ENCODE measurements at regions not wholly inside any gene's neighbourhood (a gene's known extent, or its start where the extent isn't known, plus 50 kb on each side); places are given as distances from the start of the nearest gene placed in this dataset.
"Not testable (repeated sequence)": the region's sequence is repeated elsewhere in the genome, so short reads cannot be mapped to it uniquely, and the experiment has no call there.

- no peak for DNase-seq (ENCODE audit: low read depth)
These were observed 98.4 kb upstream of the TANK start for GRCh38 chr2:161061786-161062185.

GRCh38 chr2:161063157-161063945 lies 96.9 kb upstream of the TANK start:
- DNase-seq (ENCODE audit: low read depth), result peak; percentile 62

GRCh38 chr2:161063946-161064306 lies 96.3 kb upstream of the TANK start:
- DNase-seq (ENCODE audit: low read depth), result no peak

GRCh38 chr2:161067846-161068350 lies 92.3 kb upstream of the TANK start:
- DNase-seq (ENCODE audit: low read depth), result no peak

DNA sequence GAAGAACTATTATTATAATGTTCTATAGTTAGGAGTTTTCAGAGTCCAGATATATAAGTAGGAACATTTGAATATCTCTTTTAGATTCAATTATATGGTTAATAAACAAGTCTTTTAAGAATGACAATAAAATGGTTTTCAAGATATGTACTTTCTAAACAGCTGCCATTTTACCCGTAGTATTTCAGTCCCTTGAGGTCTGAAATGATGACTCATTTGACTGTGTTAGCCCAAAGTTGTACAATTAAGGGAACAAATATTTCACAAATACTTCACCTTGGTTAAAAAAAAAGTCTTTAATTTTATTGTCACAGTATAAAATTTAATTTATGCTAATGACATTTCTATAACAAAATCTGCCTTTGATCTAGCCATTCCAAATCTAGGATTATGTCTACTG lies 91.6 kb upstream of the TANK start:
- no peak for DNase-seq (ENCODE audit: low read depth)

DNA sequence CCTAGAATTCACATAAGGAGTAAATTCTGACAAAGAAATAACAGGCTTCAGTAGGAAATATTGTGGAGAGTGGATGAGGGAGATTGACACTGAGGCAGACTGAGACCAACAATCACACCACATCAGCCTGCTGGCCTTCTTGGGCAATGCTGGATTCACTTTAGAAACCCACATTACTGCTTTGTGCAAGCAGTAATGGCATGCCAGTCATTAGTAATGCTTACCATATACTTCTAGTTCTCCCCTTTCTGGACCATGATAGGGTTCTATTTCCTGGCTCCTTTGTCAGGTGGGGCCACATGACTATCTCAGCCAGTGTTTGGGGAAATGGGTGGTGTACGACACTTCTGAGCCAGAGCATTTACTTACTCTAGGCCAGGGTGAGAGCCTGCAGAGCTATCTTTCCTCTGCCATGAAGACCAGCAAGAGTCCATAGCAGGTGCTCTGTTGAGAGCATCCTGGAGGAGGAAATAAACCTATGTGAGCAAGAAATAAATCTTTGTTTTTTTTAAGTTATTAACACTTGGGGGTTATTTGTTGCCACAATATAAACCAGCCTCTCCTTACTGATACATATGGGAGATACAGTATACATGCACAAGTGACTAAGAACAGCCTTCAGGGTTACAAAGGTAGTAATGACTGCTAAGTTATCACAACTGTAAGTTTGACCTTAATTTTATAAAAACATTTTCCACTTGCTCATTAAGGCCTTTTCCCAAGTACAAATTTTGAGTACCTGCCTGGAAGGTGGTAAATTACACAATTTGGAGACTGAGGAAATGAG lies 89.3 kb upstream of the TANK start:
- DNase-seq (ENCODE audit: low read depth), result no peak

DNA sequence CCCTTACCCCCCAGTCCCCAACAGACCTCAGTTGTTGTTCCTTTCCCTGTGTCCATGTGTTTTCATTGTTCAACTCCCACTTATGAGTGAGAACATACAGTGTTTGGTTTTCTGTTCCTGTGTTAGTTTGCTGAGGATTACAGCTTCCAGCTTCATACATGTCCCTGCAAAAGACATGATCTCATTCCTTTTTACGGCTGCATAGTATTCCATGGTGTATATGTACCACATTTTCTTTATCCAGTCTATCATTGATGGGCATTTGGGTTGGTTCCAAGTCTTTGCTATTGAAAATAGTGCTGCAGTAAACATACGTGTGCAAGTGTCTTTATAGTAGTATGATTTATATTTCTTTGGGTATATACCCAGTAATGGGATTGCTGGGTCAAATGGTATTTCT lies 87.8 kb upstream of the TANK start:
- DNase-seq (ENCODE audit: low read depth), result not testable (repeated sequence)

DNA sequence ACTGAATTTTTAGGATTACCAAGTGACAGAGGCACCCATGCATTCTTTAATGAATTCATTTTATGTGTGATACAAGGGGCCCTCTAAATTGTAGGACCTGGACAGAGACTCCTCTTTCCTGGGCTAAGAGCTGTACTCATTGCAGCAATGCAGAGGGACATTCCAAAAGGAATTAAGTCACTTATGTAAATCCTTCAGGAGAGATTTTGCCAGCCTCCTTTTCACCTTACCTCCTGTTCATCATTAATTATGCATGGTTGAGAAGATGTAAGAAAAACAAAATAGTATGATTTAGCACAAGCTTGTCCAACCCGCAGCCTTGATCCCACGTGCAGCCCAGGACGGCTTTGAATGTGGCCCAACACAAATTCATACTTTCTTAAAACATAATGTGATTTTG lies 84.5 kb upstream of the TANK start:
- DNase-seq (ENCODE audit: low read depth), result no peak

DNA sequence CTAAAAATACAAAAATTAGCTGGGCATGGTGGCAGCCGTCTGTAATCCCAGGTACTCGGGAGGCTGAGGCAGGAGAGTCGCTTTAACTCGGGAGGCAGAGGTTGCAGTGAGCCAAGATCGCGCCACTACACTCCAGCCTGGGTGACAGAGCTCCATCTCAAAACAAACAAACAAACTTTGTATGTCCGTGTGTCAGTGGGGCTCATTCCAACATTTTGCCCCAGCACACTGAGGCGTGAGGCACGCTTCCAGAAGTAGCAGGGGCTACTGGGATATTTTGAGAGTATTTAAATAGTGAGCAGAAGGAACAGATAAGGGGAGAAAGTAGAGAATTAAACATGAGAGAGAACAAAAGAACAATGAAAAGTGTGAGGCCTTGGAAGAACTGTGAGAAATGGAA lies 83.3 kb upstream of the TANK start:
- DNase-seq (ENCODE audit: low read depth), result no peak

- DNase-seq (ENCODE audit: low read depth), result peak; percentile 50
These were observed 82.6 kb upstream of the TANK start for GRCh38 chr2:161077367-161078210.

GRCh38 chr2:161078211-161078539 lies 82.1 kb upstream of the TANK start:
- DNase-seq (ENCODE audit: low read depth), result no peak

- DNase-seq (ENCODE audit: low read depth), result no peak
These were observed 75.1 kb upstream of the TANK start for GRCh38 chr2:161085149-161085548.

DNA sequence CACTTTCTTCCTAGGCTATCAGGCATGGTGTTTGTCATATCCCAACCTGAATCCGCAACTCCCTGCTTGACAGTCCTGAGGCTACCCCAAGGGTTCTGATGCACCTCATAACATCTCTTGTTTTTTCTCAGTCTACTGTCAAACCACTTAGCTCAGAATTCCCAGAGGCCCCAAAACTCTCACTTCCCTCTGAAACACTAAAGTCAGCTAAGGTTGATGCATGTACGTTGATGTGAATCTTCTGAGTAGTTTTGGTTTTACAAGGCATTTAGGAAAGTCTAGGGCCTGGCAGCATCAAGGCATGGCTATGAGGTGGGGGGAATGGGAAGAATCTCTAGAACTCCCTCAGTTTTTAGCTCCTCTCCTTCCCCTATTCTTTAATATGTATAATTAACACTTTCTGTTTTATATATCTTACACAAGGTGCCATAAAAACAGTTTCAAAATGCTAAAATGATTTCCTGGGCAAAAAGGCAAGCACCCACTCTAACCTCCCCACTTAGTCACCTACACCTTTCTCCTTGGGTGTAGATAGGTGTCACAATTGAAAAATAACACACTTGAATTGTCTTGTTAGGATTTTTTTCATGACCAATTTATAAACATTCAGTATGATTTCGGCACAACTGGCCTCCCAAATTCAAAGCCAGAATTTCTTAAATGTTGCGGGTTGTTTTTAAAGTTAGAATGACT lies 71.4 kb upstream of the TANK start:
- DNase-seq (ENCODE audit: low read depth), result no peak

GRCh38 chr2:161090411-161090810 lies 69.8 kb upstream of the TANK start:
- no peak for DNase-seq (ENCODE audit: low read depth)

DNA sequence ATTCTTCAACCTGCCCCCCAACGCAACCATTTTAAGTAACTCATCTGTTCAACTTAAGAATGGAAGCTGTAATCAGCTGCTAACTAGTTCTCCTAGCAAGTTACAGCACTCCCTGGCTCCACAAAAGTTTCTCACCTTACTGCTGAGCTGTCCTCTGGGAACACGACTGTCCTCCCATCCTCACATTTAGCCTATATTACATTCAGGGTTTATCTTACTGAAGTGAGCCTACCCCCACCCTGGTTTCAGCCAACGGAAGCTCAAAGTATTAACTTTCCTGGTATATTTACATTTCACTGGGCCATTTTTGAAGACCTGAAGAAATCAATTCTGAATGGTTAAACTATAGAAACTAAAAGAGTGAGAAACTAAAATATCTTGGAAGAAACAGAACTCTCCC lies 64.9 kb upstream of the TANK start:
- DNase-seq (ENCODE audit: low read depth), result no peak

GRCh38 chr2:161096336-161096735 lies 63.9 kb upstream of the TANK start:
- no peak for DNase-seq (ENCODE audit: low read depth)

DNA sequence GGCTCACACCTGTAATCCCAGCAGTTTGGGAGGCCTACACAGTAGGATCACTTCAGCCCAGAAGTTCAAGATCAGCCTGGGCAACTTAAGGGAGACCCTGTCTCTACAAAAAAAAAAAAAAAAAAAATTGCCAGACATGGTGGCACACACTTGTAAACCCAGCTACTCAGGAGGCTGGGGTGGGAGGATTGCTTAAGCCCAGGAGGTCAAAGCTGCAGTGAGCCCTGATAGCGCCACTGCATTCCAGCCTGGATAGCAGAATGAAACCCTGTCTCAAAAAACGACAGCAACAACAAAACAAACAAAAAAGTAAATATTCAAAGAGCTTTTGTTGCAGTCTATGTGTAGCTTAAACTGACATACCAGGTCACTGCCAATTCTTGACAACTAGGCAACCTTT lies 63.1 kb upstream of the TANK start:
- no peak for DNase-seq (ENCODE audit: low read depth)

DNA sequence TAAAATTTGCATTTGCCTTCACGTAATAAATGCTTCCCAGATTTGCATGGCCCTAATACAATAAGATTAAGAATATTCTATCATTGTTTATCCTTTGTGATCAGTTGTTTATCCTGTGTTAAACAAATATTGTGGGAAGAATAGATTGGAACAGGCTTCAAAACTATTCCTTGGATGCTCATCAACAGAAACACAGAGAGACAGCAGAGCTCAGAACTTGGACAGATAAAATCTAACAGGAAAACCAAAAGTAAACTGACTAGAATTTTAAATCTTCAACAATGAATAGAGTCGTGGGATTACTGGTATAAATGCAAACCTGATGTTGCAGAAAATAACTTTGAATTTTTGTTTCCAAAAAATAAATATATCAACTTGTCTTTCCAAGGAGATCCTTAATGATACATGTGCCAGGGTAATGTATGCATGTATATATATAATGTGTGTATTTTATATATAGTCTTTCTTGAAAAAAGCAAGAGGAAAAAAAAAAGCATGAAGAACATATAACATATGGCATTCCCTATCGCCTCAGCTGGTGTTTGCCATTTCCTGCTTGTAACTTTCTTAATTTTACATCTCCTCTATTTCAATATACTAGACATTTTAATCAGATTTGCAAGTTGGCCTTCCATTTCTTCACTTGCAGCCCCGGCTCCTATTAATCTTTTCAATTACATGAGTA lies 59.9 kb upstream of the TANK start:
- no peak for DNase-seq (ENCODE audit: low read depth)

DNA sequence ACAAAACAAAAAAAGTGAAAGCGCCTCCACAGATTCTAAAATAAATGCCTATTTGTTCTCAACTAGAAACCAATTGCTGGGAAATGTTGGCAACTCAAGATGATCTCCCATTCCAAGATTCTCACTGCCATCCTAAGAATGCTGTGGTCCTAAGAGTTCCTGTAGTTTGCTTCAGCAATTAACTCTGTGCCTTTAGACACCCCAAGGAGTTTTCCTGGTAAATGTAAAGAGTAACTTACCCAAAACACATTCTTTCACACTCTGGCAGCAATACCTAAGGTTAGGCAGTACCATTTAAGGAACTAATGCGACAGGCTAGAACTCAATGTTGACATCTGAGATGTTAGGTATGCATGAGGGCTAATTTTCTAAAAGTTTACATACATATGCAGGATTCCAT lies 58.8 kb upstream of the TANK start:
- DNase-seq (ENCODE audit: low read depth), result no peak

GRCh38 chr2:161102770-161103450 lies 57.3 kb upstream of the TANK start:
- no peak for DNase-seq (ENCODE audit: low read depth)

DNA sequence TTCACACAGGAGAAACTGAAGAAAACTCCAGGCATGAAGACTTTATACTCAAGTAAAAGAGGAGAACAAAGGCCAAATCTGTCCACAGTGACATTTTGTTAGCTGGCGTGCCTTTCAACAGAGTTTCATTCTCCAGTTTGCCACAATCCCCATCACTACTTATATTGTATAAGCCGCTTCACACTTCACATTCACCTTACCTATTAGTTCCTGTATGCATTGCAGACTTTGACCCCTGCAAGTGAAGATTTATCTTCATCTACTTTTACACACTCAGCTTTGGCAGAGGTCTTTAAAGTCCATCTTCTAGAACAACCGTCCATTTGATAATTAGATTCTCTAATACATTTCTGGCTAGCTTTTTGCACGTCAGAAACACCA lies 56.8 kb upstream of the TANK start:
- DNase-seq (ENCODE audit: low read depth), result no peak

Measured in forelimb muscle (tissue), 1 donor.